Ovary (tissue), 3 donors: ENCODE measurements at regions not wholly inside any gene's neighbourhood (a gene's known extent, or its start where the extent isn't known, plus 50 kb on each side); places are given as distances from the start of the nearest gene placed in this dataset.

ENCODE experiments used
- CTCF ChIP-seq, 3 donors: fragments of 450-650 bp in 2 of 3; fragments of 200-600 bp in 1 of 3; IDR thresholded peaks; one replicate each; pipeline versions ENCODE4 v1.5.1 to v1.8.0; 2016 to 2022; ENCODE audit warnings: antibody characterized with exemption in 3 of 3, mild to moderate bottlenecking in 1 of 3
- EP300 ChIP-seq: sonication (generic); formaldehyde crosslinking; IDR thresholded peaks from one replicate; pipeline ENCODE4 v1.6.1; 2017; ENCODE audit warnings: antibody characterized with exemption
- POLR2A ChIP-seq: fragments of 450-650 bp; IDR thresholded peaks from one replicate; pipeline ENCODE4 v1.6.1; 2017; ENCODE audit warnings: antibody characterized with exemption, mild to moderate bottlenecking, moderate library complexity
- donor health status: DM: no; HTN: no; CAD: no.

- TF ChIP-seq CTCF (IDR thresholded peaks at IDR 0.05) = no peak
- TF ChIP-seq POLR2A = no peak
- TF ChIP-seq EP300 = no peak
Measured at GRCh38 chr16:9248162-9248561, 156.7 kb downstream of the HAPSTR1 start.
